ENCODE measurements at regions not wholly inside any gene's neighbourhood (a gene's known extent, or its start where the extent isn't known, plus 50 kb on each side); places are given as distances from the start of the nearest gene placed in this dataset.
A peak's percentile ranks its signal among the peaks of the same experiment; 100 is the strongest.
"Not testable (repeated sequence)": the region's sequence is repeated elsewhere in the genome, so short reads cannot be mapped to it uniquely, and the experiment has no call there.

DNA sequence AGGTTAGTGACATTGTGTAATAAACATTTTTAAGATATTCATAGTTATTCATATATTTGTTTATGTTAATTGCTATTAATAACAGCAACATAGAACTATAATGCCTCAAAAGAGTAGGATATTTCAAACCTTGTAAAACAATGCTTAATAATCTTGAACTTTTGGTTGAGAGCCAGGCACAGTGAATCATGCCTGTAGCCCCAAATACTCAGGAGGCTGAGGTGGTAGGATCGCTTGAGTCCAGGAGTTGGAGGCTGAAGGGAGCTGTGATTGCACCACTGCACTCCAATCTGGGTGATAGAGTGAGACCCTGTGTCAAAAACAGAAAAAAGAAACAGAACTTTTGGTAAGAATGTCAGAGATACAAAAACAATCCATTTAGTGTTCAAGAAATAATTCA is 213.9 kb upstream of the SLITRK1 start:
- no peak for DNase-seq

GRCh38 chr13:84088996-84089395 is 206.7 kb upstream of the SLITRK1 start:
- no peak for DNase-seq

DNA sequence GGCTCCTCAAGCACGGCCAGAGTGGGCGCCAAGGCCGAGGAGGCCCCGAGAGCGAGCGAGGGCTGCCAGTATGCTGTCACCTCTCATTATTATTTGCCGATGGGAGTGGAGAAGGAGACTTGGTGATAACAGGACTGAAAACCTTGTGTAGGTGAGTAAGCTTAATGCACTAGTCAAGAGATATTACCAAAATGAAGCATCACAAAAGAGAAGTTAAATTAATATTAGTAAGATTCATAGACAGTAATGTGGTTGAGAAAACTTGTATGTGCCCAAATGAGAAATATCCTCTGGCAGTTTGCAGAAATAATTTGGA is 204.5 kb upstream of the SLITRK1 start:
- DNase-seq: no peak

DNA sequence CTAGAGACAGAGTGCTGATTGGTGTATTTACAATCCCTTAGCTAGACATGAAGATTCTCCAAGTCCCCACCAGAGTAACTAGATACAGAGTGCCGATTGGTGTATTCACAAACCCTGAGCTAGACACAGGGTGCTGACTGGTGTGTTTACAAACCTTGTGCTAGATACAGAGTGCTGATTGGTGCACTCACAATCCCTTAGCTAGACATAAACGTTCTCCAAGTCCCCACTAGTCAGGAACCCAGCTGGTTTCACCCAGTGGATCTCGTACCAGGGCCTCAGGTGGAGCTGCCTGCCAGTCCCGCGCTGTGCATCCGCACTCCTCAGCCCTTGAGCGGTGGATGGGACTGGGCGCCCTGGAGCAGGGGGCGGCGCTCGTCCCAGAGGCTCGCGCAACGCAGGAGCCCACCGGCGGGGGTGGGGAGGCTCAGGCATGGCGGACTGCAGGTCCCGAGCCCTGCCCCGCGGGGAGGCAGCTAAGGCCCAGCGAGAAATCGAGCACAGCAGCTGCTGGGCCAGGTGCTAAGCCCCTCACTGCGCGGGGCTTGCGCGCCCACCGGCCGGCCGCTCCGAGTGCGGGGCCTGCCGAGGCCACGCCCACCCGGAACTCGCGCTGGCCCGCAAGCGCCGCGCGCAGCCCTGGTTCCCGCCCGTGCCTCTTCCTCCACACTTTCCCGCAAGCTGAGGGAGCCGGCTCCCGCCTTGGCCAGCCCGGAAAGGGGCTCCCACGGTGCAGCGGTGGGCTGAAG is 204.0 kb upstream of the SLITRK1 start:
- DNase-seq: not testable (repeated sequence)

DNA sequence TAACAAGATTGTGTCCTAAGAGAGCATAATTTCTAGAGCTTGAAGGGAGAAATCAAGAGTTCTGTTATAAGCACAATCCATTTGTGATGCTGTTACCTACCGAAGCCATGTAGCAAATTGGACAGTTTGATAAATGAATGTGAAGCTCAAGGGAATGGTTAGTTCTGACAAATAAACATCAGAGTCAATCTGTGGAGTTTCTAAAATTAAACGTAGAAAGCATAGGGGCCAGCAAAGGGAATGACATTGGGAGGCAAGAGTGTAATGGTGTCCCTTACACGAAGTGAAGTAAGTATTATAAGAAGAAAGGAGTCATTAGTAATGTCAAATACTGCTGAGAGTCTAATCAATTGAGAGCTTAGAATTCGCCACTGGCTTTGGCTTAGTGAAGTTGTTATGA is 200.2 kb upstream of the SLITRK1 start:
- DNase-seq: no peak

DNA sequence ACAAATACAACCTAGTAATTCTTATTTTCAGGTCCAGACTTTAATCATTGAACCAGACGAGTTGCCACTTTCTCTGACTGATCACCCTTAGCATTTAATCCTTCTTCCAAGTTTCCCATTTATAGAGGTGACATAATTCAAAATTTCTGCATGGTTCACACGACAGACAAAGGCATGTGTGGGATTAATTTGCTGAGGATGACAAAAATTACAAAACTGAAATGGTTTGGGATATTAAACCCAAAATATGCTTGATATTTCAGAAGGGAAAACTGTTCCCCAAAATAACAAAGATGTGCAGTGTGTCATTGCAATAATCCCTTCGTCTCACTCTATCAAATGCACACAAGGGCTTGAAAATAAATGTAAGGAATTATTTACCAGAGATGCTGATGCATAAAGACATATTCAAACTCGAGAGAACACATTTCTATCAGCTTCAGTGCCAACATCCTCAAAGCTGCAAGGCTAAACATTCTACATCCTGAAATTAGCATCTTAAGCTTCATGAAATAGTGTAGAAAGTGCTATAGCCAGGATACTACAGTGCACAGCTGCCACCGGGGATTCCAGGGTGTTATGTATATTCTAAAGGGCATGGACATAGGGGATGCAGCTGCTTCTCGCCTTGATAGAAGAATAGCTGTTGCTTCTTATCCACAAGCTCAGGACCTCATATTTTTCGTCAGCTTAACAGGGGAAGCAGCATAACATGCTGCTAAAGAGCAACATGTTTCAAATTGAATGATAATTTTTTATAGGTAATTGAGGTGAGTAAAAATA is 198.7 kb upstream of the SLITRK1 start:
- DNase-seq: no peak

DNA sequence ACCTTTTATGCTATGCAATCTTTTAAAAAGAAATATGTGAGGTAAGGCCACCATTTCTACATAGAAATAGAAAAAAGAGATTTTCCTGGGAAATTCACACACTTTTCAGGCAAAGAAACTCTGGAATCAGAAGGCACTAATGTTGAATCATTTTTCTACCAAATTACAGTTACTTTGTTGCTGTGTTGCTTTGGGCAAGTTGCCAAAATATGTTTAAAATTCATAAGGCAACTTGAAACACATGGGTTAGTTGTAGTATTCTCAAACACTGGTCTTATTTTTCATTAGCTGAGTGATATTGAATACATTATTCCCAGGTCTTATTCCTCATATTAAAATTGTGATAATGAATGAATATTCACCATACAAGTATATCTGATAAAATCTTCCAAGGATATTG is 195.0 kb upstream of the SLITRK1 start:
- no peak for DNase-seq

DNA sequence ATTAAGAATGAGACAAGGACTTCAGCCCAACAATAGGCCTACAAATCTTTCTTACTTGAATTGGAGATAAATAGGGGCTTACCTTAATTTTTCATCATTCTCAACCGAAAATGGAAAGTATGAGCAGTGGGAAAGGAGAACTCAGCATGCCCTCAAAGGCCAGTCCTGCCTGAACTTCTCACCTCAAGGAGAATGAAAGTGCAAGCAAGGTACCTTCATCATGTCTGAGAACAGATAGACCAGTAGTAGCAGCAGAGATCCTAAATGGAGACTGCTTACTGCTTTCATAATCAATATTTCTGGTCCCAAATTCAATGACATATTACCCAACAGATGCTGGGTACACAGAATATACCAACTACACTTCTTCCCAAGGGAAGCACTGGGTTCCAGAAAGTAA is 194.0 kb upstream of the SLITRK1 start:
- DNase-seq: no peak

DNA sequence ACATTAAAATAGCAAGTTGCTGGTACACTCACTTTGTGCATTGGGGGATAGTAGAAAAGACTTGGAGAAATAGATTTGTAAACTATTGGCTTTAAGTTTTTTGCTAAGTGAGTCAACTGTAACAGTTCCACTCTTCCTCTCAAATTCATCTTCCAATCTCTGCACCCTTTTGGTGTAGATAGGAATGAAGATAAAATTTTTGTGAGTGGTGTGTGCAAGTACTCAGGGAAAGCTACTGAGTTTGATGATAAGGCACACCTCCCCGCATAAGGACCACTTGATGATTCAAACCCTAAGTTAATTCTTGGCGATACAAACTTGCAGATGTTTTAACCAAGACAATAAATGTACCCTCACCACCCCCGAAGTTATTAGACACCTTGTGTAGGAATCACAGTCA is 168.3 kb upstream of the SLITRK1 start:
- DNase-seq: no peak

GRCh38 chr13:84049443-84050219 is 167.4 kb upstream of the SLITRK1 start:
- DNase-seq: no peak

DNA sequence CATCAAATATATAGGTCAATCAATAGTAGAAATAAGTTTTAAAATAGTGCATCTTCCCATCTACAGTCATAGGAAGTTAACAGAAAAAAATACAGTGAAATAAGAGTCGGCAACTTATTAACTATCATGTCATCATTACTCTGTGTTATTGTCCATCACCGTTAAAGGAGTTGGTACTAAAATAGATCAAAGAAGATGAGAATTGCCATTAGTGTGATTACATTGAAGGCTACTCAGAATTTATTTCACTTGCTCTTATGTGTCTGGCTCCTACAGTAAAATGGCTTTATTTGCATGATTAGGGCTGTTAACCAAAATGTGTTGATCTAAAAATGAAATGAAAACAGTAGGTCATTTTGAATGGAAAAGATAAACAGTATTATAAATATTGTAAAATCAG is 162.5 kb upstream of the SLITRK1 start:
- DNase-seq: peak; percentile 63

- no peak for DNase-seq
These were observed 155.7 kb upstream of the SLITRK1 start for GRCh38 chr13:84038001-84038400.

DNA sequence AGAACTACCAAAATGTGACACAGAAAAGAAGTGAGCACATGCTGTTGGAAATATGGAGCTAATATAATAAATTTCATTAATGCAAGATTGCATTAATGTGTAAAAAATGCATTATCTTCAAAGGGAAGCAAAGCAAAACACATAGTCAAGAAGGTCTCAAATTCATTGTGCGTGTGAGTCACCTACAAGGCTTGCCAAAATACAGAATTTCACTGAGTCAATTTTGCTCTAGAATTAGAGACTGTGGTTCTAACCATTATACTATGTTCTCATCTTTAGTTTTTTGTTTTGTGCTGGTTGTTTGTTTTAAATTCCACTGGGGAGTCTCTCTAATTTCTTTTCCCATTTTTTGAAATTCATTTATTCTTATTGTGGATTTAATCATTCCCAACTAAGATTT is 149.8 kb upstream of the SLITRK1 start:
- DNase-seq: no peak

DNA sequence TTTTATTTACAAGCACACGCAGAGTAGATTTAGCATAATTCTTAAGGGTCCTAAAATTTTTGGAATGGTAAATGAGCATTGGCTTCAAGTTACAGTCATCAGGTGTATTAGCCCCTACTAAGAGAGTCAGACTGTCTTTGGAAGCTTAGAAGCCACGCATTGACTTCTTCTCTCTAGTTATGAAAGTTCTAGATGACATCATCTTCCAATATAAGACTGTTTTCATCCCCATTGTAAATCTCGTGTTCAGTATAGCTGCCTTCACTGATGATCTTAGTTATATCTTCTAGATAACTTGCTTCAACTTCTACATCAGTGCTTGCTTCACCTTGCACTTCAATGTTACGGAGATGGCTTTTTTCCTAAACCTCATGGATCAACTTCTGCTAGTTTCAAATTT is 148.8 kb upstream of the SLITRK1 start:
- DNase-seq: no peak

- DNase-seq: peak; percentile 76
These were observed 147.1 kb upstream of the SLITRK1 start for GRCh38 chr13:84029396-84029795.

DNA sequence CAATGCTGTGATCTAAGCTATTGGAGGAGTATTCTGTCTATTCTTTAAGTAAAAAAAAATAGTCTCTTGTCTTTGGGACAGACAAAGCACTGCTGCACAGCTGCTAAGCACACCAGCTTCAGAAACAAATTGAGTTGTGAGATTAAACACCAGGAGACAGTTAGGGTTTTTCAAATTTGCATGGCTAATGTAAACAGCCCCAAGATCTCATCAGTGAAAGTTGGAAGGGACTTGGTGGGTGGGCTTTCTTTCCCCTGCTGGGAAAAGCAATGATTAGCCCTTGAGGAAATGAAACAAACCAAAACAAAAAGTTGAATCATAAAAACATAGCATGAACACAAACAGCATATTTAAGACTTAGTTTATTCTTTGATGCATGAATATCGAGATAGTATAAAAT is 143.6 kb upstream of the SLITRK1 start:
- peak; percentile 82 for DNase-seq

DNA sequence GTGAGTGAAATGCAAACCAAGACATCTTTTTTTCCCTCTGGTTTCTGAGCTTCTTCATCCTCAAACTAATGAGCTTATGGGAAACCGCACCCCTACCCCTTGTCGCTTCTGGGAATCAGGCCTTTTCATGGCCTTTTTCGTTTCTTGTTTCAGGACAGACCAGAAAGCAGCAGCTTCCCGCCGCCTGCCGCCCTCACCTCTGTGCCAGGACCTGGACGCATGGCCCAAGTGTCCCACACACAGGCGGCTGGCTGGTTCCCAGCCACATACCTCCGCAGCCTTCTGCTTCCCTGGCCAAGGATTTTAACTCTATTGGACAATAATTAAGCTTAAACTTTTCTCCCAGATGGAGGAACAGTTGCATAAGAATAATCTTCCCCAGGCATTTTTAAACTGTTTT is 114.1 kb upstream of the SLITRK1 start:
- no peak for DNase-seq

DNA sequence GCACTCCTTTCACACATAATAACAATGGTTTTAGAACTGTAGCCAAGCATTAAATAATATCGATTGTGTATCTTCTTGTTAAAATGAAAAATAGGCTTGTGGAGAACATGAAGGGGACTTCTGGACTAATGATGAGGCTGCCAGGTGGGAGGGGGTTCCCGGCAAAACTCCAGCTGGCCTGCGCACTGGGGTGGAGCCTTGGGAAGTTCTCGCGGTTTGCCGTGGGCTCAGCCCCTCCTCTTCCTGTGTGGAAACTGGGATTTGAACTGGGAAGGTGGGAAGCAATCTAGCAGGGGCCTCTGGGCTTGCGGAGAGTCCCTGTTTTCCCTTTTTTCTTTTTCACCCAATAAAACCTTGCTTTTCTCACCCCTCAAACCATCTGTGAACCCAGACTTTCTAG is 113.7 kb upstream of the SLITRK1 start:
- DNase-seq: no peak

GRCh38 chr13:83992566-83993358 is 110.5 kb upstream of the SLITRK1 start:
- no peak for DNase-seq

GRCh38 chr13:83987394-83987793 is 105.1 kb upstream of the SLITRK1 start:
- no peak for DNase-seq

DNA sequence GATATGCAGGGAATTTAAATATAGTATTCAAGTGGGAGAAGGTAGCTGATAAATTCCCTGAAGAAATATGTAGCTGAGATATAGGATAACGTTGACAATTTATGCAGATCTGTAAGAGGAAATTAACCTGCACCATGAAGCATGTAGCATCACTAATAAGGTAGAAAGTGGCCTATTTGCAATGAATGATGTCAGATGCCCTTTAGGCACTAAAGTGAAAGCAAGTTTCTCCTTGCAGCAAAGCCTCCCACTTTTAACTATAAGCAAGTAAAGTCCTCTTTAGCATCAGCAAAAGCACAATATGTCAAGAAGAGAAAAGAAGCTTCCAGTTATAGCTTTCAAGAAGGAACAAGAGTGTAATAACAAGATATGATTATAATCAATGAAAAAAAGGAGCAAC is 102.5 kb upstream of the SLITRK1 start:
- no peak for DNase-seq

- no peak for DNase-seq
These were observed 98.1 kb upstream of the SLITRK1 start for GRCh38 chr13:83980331-83980730.

GRCh38 chr13:83975655-83976165 is 93.4 kb upstream of the SLITRK1 start:
- DNase-seq: no peak
